WTC11 (cell line): ENCODE measurements at regions not wholly inside any gene's neighbourhood (a gene's known extent, or its start where the extent isn't known, plus 50 kb on each side); places are given as distances from the start of the nearest gene placed in this dataset.

Experiments used
- ATAC-seq: fragments of 200-7000 bp; cut with Tn5 transposase; 2 replicates; pipeline ENCODE4 v1.10.0; 2021; ENCODE audit warnings: mild to moderate bottlenecking, moderate library complexity
- CTCF ChIA-PET: fragments of 300-600 bp; sonication (Branson Sonifier 250); formaldehyde crosslinking; loops from one replicate; lab custom pipeline; 2021; ENCODE audit warnings: antibody characterized with exemption; lab: Charles Lee
- POLR2A ChIA-PET: fragments of 350-600 bp; sonication (Branson Sonifier 250); formaldehyde crosslinking; loops from one replicate; lab custom pipeline; 2021; ENCODE audit warnings: antibody characterized with exemption; lab: Charles Lee
- DNase-seq: peaks from one replicate; pipeline ENCODE4 v3.0.0; 2021; ENCODE audit warnings: low spot score
- H3K27ac Mint-ChIP-seq: 2 replicates; pipeline ENCODE4 v1.8.0; 2021; ENCODE audit warnings: mixed read lengths
- H3K27me3 Mint-ChIP-seq: 2 replicates; pipeline ENCODE4 v1.8.0; 2021; ENCODE audit warnings: low read depth, mild to moderate bottlenecking, moderate library complexity, mixed read lengths
- H3K36me3 Mint-ChIP-seq: 2 replicates; pipeline ENCODE4 v1.8.0; 2021; ENCODE audit warnings: mixed read lengths
- H3K4me1 Mint-ChIP-seq: 2 replicates; pipeline ENCODE4 v1.8.0; 2022; ENCODE audit warnings: mixed read lengths
- H3K4me3 Mint-ChIP-seq: 2 replicates; pipeline ENCODE4 v1.8.0; 2021; ENCODE audit warnings: mild to moderate bottlenecking, moderate library complexity, mixed read lengths
- H3K9me3 Mint-ChIP-seq: 2 replicates; pipeline ENCODE4 v1.8.0; 2021; ENCODE audit warnings: mixed read lengths
- CBFB ChIP-seq: sonication (generic); formaldehyde crosslinking; IDR thresholded peaks from 2 replicates; pipeline ENCODE4 v1.8.1; 2022; ENCODE audit warnings: mild to moderate bottlenecking, low read depth, missing genetic modification reagents
- ESRRA ChIP-seq: sonication (generic); formaldehyde crosslinking; IDR thresholded peaks from 2 replicates; pipeline ENCODE4 v1.8.1; 2022; ENCODE audit warnings: mild to moderate bottlenecking, missing genetic modification reagents, borderline replicate concordance
- ETV6 ChIP-seq: sonication (generic); formaldehyde crosslinking; IDR thresholded peaks from 2 replicates; pipeline ENCODE4 v1.8.1; 2022; ENCODE audit warnings: mild to moderate bottlenecking, missing genetic modification reagents
- FOXK1 ChIP-seq: sonication (generic); formaldehyde crosslinking; IDR thresholded peaks from 2 replicates; pipeline ENCODE4 v1.8.0; 2022; ENCODE audit warnings: mild to moderate bottlenecking, moderate library complexity, missing genetic modification reagents
- FOXP1 ChIP-seq: sonication (generic); formaldehyde crosslinking; IDR thresholded peaks from 2 replicates; pipeline ENCODE4 v1.8.0; 2022; ENCODE audit warnings: missing genetic modification reagents, mild to moderate bottlenecking, moderate library complexity, borderline replicate concordance
- JAZF1 ChIP-seq: fragments of 250-450 bp; sonication (Bioruptor Pico); IDR thresholded peaks from 2 replicates; pipeline ENCODE4 v1.9.0; 2021; ENCODE audit warnings: moderate library complexity, mild to moderate bottlenecking, inconsistent platforms
- JUN ChIP-seq: sonication (generic); formaldehyde crosslinking; IDR thresholded peaks from 2 replicates; pipeline ENCODE4 v1.8.0; 2023; ENCODE audit warnings: mild to moderate bottlenecking, missing genetic modification reagents
- MXD4 ChIP-seq: fragments of 250-450 bp; sonication (Bioruptor Pico); IDR thresholded peaks from 2 replicates; pipeline ENCODE4 v1.8.0; 2021; ENCODE audit warnings: mild to moderate bottlenecking, moderate library complexity, borderline replicate concordance
- NFE2L1 ChIP-seq: sonication (generic); formaldehyde crosslinking; IDR thresholded peaks from 2 replicates; pipeline ENCODE4 v1.8.1; 2023; ENCODE audit warnings: missing genetic modification reagents
- PRRX2 ChIP-seq: fragments of 250-450 bp; sonication (Bioruptor Pico); IDR thresholded peaks from 2 replicates; pipeline ENCODE4 v1.8.0; 2021; ENCODE audit warnings: mild to moderate bottlenecking
- TCF7 ChIP-seq: sonication (generic); formaldehyde crosslinking; IDR thresholded peaks from 2 replicates; pipeline ENCODE4 v1.8.0; 2022; ENCODE audit warnings: mild to moderate bottlenecking, low read depth, missing genetic modification reagents, moderate library complexity
- TEAD4 ChIP-seq: sonication (generic); formaldehyde crosslinking; IDR thresholded peaks from 2 replicates; pipeline ENCODE4 v1.8.0; 2022; ENCODE audit warnings: mild to moderate bottlenecking, missing genetic modification reagents
- ZBTB21 ChIP-seq: sonication (generic); formaldehyde crosslinking; IDR thresholded peaks from 2 replicates; pipeline ENCODE4 v1.8.1; 2023; ENCODE audit warnings: mild to moderate bottlenecking, missing genetic modification reagents, borderline replicate concordance
- ZNF121 ChIP-seq: sonication (generic); formaldehyde crosslinking; IDR thresholded peaks from 2 replicates; pipeline ENCODE4 v1.8.0; 2023; ENCODE audit warnings: missing genetic modification reagents
- ZNF138 ChIP-seq: sonication (generic); formaldehyde crosslinking; conservative IDR thresholded peaks from 2 replicates; pipeline ENCODE4 v1.8.1; 2022; ENCODE audit warnings: mild to moderate bottlenecking, moderate library complexity, missing genetic modification reagents
- ZNF219 ChIP-seq: sonication (generic); formaldehyde crosslinking; IDR thresholded peaks from 2 replicates; pipeline ENCODE4 v1.8.0; 2023; ENCODE audit warnings: missing genetic modification reagents, mild to moderate bottlenecking, borderline replicate concordance
- TF ChIP-seq, protein P1 (sequence below): sonication (generic); formaldehyde crosslinking; IDR thresholded peaks from 2 replicates; pipeline ENCODE4 v1.8.1; 2023; ENCODE audit warnings: mild to moderate bottlenecking, missing genetic modification reagents, moderate library complexity
- TF ChIP-seq, protein P2 (sequence below): sonication (generic); formaldehyde crosslinking; IDR thresholded peaks from 2 replicates; pipeline ENCODE4 v1.8.0; 2022; ENCODE audit warnings: mild to moderate bottlenecking, missing genetic modification reagents
- TF ChIP-seq, protein P3 (sequence below): fragments of 200-600 bp; IDR thresholded peaks from 2 replicates; pipeline ENCODE4 v1.8.0; 2022; ENCODE audit warnings: antibody characterized with exemption
- TF ChIP-seq, protein P4 (sequence below): fragments of 250-450 bp; sonication (Bioruptor Pico); IDR thresholded peaks from 2 replicates; pipeline ENCODE4 v1.8.0; 2021; ENCODE audit warnings: mild to moderate bottlenecking
- TF ChIP-seq, protein P5 (sequence below): sonication (generic); formaldehyde crosslinking; IDR thresholded peaks from 2 replicates; pipeline ENCODE4 v1.8.1; 2023; ENCODE audit warnings: mild to moderate bottlenecking, missing genetic modification reagents
- TF ChIP-seq, protein P6 (sequence below): sonication (generic); formaldehyde crosslinking; conservative IDR thresholded peaks from 2 replicates; pipeline ENCODE4 v1.8.1; 2023; ENCODE audit warnings: mild to moderate bottlenecking, low read depth, missing genetic modification reagents, moderate library complexity
- TF ChIP-seq, protein P7 (sequence below): fragments of 250-450 bp; sonication (Bioruptor Pico); IDR thresholded peaks from 2 replicates; pipeline ENCODE4 v1.9.0; 2021; ENCODE audit warnings: mild to moderate bottlenecking, borderline replicate concordance

DNA sequence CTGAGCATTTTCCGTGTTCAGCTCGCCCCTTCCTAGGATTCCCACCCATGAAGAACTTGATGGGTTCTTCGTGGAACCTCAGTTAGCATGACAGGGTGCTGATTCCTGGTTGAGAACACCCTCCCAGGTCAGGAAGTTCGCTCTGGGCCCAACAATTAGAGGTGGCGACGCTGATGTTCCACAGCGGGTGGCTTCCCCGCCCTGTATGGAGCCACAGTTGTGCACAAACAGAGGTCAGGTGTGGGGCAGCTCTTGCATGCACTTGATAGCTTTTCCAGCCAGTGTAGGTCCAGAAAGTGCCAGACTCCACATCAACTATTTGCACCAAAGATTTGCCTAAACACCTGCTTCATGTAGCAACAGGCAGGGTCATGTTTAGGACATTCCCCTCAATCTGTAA is 788.2 kb downstream of the MED13L start:
- no peak for TF ChIP-seq PRRX2 (CRISPR knock-in tag)
- TF ChIP-seq ZNF138 (CRISPR knock-in tag): no peak
- no peak for TF ChIP-seq CBFB (CRISPR knock-in tag)
- TF ChIP-seq, protein P1, sequence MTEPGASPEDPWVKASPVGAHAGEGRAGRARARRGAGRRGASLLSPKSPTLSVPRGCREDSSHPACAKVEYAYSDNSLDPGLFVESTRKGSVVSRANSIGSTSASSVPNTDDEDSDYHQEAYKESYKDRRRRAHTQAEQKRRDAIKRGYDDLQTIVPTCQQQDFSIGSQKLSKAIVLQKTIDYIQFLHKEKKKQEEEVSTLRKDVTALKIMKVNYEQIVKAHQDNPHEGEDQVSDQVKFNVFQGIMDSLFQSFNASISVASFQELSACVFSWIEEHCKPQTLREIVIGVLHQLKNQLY: no peak
- TF ChIP-seq, protein P2, sequence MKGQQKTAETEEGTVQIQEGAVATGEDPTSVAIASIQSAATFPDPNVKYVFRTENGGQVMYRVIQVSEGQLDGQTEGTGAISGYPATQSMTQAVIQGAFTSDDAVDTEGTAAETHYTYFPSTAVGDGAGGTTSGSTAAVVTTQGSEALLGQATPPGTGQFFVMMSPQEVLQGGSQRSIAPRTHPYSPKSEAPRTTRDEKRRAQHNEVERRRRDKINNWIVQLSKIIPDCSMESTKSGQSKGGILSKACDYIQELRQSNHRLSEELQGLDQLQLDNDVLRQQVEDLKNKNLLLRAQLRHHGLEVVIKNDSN: no peak
- TF ChIP-seq, protein P3, sequence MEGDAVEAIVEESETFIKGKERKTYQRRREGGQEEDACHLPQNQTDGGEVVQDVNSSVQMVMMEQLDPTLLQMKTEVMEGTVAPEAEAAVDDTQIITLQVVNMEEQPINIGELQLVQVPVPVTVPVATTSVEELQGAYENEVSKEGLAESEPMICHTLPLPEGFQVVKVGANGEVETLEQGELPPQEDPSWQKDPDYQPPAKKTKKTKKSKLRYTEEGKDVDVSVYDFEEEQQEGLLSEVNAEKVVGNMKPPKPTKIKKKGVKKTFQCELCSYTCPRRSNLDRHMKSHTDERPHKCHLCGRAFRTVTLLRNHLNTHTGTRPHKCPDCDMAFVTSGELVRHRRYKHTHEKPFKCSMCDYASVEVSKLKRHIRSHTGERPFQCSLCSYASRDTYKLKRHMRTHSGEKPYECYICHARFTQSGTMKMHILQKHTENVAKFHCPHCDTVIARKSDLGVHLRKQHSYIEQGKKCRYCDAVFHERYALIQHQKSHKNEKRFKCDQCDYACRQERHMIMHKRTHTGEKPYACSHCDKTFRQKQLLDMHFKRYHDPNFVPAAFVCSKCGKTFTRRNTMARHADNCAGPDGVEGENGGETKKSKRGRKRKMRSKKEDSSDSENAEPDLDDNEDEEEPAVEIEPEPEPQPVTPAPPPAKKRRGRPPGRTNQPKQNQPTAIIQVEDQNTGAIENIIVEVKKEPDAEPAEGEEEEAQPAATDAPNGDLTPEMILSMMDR: no peak
- no peak for TF ChIP-seq FOXK1
- TF ChIP-seq ESRRA (CRISPR knock-in tag): no peak
- TF ChIP-seq MXD4: no peak
- TF ChIP-seq NFE2L1 (CRISPR knock-in tag): no peak
- TF ChIP-seq TEAD4 (CRISPR knock-in tag): no peak
- TF ChIP-seq JAZF1 (CRISPR knock-in tag): no peak
- DNase-seq (no peak), ATAC-seq (no peak)
- Mint-ChIP-seq H3K27ac (no peak overlapping the region), H3K36me3 (peaks cover 4% of the 10 kb centered on the region), H3K4me3 (no peak overlapping the region), H3K9me3 (peaks cover 11% of the 10 kb centered on the region), H3K4me1 (no peaks in the 10 kb centered on the region), H3K27me3 (no peaks in the 10 kb centered on the region; the same call in 1 of the 2 replicates)
- ChIA-PET CTCF (no interaction called here), POLR2A (no interaction called here)

DNA sequence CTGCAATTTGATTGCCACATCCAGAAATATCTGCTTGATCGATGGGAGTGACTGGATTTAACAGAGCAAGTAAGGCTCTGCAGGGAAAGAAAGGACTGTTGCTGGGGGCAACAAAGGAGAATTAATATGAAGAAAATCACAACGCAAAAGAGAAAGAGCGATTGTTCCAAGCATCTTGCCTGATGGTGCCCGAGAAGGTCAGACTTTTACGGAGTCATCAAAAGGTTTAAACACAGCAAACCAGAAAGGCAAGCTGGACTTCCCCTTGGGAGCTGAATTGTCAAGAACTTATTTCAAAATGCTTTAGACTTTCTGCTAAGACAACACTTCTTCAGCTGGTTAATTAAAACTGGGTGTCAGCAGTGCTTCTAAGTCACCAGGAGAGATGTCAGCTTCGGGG is 791.5 kb downstream of the MED13L start:
- POLR2A ChIA-PET: no interaction called here
- CTCF ChIA-PET: no interaction called here
- Mint-ChIP-seq H3K27me3 (no peaks in the 10 kb centered on the region), H3K4me3 (no peak overlapping the region), H3K36me3 (peaks cover 10% of the 10 kb centered on the region), H3K4me1 (no peaks in the 10 kb centered on the region), H3K9me3 (peaks cover 23% of the 10 kb centered on the region), H3K27ac (no peak overlapping the region)
- ATAC-seq (no peak), DNase-seq (no peak)
- no peak for TF ChIP-seq TCF7 (CRISPR knock-in tag)
- TF ChIP-seq, protein P4, sequence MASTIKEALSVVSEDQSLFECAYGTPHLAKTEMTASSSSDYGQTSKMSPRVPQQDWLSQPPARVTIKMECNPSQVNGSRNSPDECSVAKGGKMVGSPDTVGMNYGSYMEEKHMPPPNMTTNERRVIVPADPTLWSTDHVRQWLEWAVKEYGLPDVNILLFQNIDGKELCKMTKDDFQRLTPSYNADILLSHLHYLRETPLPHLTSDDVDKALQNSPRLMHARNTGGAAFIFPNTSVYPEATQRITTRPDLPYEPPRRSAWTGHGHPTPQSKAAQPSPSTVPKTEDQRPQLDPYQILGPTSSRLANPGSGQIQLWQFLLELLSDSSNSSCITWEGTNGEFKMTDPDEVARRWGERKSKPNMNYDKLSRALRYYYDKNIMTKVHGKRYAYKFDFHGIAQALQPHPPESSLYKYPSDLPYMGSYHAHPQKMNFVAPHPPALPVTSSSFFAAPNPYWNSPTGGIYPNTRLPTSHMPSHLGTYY (CRISPR knock-in tag): no peak
- no peak for TF ChIP-seq ZBTB21
- no peak for TF ChIP-seq ZNF138 (CRISPR knock-in tag)
- TF ChIP-seq ZNF121 (CRISPR knock-in tag): no peak
- TF ChIP-seq ZNF219 (CRISPR knock-in tag): no peak
- TF ChIP-seq, protein P5, sequence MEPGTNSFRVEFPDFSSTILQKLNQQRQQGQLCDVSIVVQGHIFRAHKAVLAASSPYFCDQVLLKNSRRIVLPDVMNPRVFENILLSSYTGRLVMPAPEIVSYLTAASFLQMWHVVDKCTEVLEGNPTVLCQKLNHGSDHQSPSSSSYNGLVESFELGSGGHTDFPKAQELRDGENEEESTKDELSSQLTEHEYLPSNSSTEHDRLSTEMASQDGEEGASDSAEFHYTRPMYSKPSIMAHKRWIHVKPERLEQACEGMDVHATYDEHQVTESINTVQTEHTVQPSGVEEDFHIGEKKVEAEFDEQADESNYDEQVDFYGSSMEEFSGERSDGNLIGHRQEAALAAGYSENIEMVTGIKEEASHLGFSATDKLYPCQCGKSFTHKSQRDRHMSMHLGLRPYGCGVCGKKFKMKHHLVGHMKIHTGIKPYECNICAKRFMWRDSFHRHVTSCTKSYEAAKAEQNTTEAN: no peak
- TF ChIP-seq ETV6 (CRISPR knock-in tag): no peak
- TF ChIP-seq, protein P2: no peak
- TF ChIP-seq, protein P6, sequence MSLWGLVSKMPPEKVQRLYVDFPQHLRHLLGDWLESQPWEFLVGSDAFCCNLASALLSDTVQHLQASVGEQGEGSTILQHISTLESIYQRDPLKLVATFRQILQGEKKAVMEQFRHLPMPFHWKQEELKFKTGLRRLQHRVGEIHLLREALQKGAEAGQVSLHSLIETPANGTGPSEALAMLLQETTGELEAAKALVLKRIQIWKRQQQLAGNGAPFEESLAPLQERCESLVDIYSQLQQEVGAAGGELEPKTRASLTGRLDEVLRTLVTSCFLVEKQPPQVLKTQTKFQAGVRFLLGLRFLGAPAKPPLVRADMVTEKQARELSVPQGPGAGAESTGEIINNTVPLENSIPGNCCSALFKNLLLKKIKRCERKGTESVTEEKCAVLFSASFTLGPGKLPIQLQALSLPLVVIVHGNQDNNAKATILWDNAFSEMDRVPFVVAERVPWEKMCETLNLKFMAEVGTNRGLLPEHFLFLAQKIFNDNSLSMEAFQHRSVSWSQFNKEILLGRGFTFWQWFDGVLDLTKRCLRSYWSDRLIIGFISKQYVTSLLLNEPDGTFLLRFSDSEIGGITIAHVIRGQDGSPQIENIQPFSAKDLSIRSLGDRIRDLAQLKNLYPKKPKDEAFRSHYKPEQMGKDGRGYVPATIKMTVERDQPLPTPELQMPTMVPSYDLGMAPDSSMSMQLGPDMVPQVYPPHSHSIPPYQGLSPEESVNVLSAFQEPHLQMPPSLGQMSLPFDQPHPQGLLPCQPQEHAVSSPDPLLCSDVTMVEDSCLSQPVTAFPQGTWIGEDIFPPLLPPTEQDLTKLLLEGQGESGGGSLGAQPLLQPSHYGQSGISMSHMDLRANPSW: no peak
- TF ChIP-seq JUN (CRISPR knock-in tag): no peak
- TF ChIP-seq, protein P7, sequence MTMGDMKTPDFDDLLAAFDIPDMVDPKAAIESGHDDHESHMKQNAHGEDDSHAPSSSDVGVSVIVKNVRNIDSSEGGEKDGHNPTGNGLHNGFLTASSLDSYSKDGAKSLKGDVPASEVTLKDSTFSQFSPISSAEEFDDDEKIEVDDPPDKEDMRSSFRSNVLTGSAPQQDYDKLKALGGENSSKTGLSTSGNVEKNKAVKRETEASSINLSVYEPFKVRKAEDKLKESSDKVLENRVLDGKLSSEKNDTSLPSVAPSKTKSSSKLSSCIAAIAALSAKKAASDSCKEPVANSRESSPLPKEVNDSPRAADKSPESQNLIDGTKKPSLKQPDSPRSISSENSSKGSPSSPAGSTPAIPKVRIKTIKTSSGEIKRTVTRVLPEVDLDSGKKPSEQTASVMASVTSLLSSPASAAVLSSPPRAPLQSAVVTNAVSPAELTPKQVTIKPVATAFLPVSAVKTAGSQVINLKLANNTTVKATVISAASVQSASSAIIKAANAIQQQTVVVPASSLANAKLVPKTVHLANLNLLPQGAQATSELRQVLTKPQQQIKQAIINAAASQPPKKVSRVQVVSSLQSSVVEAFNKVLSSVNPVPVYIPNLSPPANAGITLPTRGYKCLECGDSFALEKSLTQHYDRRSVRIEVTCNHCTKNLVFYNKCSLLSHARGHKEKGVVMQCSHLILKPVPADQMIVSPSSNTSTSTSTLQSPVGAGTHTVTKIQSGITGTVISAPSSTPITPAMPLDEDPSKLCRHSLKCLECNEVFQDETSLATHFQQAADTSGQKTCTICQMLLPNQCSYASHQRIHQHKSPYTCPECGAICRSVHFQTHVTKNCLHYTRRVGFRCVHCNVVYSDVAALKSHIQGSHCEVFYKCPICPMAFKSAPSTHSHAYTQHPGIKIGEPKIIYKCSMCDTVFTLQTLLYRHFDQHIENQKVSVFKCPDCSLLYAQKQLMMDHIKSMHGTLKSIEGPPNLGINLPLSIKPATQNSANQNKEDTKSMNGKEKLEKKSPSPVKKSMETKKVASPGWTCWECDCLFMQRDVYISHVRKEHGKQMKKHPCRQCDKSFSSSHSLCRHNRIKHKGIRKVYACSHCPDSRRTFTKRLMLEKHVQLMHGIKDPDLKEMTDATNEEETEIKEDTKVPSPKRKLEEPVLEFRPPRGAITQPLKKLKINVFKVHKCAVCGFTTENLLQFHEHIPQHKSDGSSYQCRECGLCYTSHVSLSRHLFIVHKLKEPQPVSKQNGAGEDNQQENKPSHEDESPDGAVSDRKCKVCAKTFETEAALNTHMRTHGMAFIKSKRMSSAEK (CRISPR knock-in tag): no peak
- TF ChIP-seq NFE2L1 (CRISPR knock-in tag): no peak
- TF ChIP-seq FOXP1 (CRISPR knock-in tag): no peak
